Panc1 (cell line): ENCODE measurements at regions not wholly inside any gene's neighbourhood (a gene's known extent, or its start where the extent isn't known, plus 50 kb on each side); places are given as distances from the start of the nearest gene placed in this dataset.

ENCODE experiments used
- ATAC-seq: fragments of 200-7000 bp; cut with Tn5 transposase; 2 replicates; pipeline ENCODE4 v1.9.1; 2020; ENCODE audit warnings: mild to moderate bottlenecking, moderate library complexity
- BruUV-seq: library from RNA; stranded (reverse); fragments of 400-500 nt; replicated peaks from 2 replicates; lab custom pipeline; 2021; lab: Mats Ljungman, UMichigan
- CTCF ChIA-PET: fragments of 300-600 bp; sonication (Branson Sonifier 250); formaldehyde crosslinking; loops from one replicate; lab custom pipeline; 2022; ENCODE audit warnings: antibody characterized with exemption; lab: Charles Lee
- POLR2A ChIA-PET: fragments of 300-600 bp; sonication (Branson Sonifier 250); formaldehyde crosslinking; loops from one replicate; lab custom pipeline; 2022; ENCODE audit warnings: antibody characterized with exemption; lab: Charles Lee
- DNase-seq: peaks from one replicate; pipeline ENCODE4 v3.0.0-alpha.2; 2010; ENCODE audit warnings: low read depth, low spot score
- H3K27ac ChIP-seq: 2 replicates; pipeline ENCODE4 v1.5.1; 2011; ENCODE audit warnings: mild to moderate bottlenecking, low read length, inconsistent platforms
- H3K27me3 ChIP-seq: fragments of 200-500 bp; sonication (Bioruptor generic); 2 replicates; pipeline ENCODE4 v1.6.0; 2014; ENCODE audit warnings: low read length, inconsistent platforms; ENCODE audit not compliant: control insufficient read depth, insufficient read depth
- H3K36me3 ChIP-seq: fragments of 200-500 bp; sonication (Bioruptor generic); 2 replicates; pipeline ENCODE4 v1.5.1; 2014; ENCODE audit warnings: inconsistent platforms, mild to moderate bottlenecking, low read length, moderate library complexity; ENCODE audit not compliant: control insufficient read depth, insufficient read depth
- H3K4me1 ChIP-seq: 2 replicates; pipeline ENCODE4 v1.5.1; 2011; ENCODE audit warnings: inconsistent platforms, mild to moderate bottlenecking, low read length, moderate library complexity; ENCODE audit not compliant: control insufficient read depth, insufficient read depth
- H3K4me3 ChIP-seq, 2 experiments: 2 replicates each; pipeline ENCODE4 v1.5.1; 2011 to 2012; ENCODE audit warnings: low read depth in 2 of 2, low read length in 2 of 2, mild to moderate bottlenecking in 2 of 2, inconsistent platforms in 1 of 2, moderate library complexity in 1 of 2
- H3K9me3 ChIP-seq: fragments of 200-500 bp; sonication (Bioruptor generic); 2 replicates; pipeline ENCODE4 v1.5.1; 2014; ENCODE audit warnings: low read depth, mild to moderate bottlenecking, inconsistent platforms, low read length, moderate library complexity; ENCODE audit not compliant: control insufficient read depth, insufficient read depth
- CTCF ChIP-seq: fragments of 450-650 bp; IDR thresholded peaks from 2 replicates; pipeline ENCODE4 v1.5.1; 2017; ENCODE audit warnings: mild to moderate bottlenecking
- POLR2AphosphoS5 ChIP-seq: IDR thresholded peaks from 2 replicates; pipeline ENCODE4 v1.6.1; 2012; ENCODE audit warnings: mild to moderate bottlenecking, low read depth, low read length, moderate library complexity
- REST ChIP-seq, 2 experiments: IDR thresholded peaks; 2 replicates each; pipeline ENCODE4 v1.6.1; 2011 to 2012; ENCODE audit warnings: low read depth in 2 of 2, control low read depth in 1 of 2, low read length in 1 of 2, mild to moderate bottlenecking in 1 of 2, moderate library complexity in 1 of 2; ENCODE audit not compliant: insufficient read depth in 1 of 2
- SIN3A ChIP-seq: IDR thresholded peaks from 2 replicates; pipeline ENCODE4 v1.6.1; 2012; ENCODE audit warnings: low read depth, mild to moderate bottlenecking, low read length, moderate library complexity, borderline replicate concordance; ENCODE audit not compliant: insufficient read depth
- TCF7L2 ChIP-seq: IDR thresholded peaks from 2 replicates; pipeline ENCODE4 v1.6.1; 2011; ENCODE audit warnings: mild to moderate bottlenecking, low read depth, low read length, inconsistent platforms
- in situ Hi-C: cut with HindIII; loops from 2 replicates; pipeline ENCODE4 v1.10.0; 2016; ENCODE audit warnings: low sequenced_read_pairs, low pct_unique_long_range_greater_than_20kb
- intact Hi-C: fragments of 100-400 bp; cut with micrococcal nuclease; formaldehyde crosslinking; loops from one replicate; pipeline ENCODE4 v1.10.0; 2022; ENCODE audit not compliant: unreplicated experiment

- TF ChIP-seq TCF7L2 (no peak), REST (IDR thresholded peaks at IDR 0.05; ENCODE audit: insufficient read depth in 1 of 2, low read depth in 2 of 2, low read length in 1 of 2) (no peak), POLR2AphosphoS5 (no peak), CTCF (no peak), SIN3A (no peak)
- POLR2A ChIA-PET, result no interaction called here
- CTCF ChIA-PET, result no interaction called here
- Histone ChIP-seq H3K27me3 (peaks cover 15% of the 10 kb centered on the region), H3K9me3 (no peaks in the 10 kb centered on the region), H3K36me3 (no peaks in the 10 kb centered on the region), H3K4me1 (no peaks in the 10 kb centered on the region), H3K27ac (no peak overlapping the region), H3K4me3 (no peak overlapping the region)
- DNase-seq (no peak), ATAC-seq (no peak)
- intact Hi-C loops (loop anchor here (10.0 kb wide), 1 partner anchor 113 kb away; no protein-coding TSS in a partner anchor), in situ Hi-C loops (no loop called here)
- BruUV-seq, result no TSS peak
Observed at GRCh38 chr7:25731846-25732245, 420.2 kb upstream of the NFE2L3 start.

- TF ChIP-seq SIN3A, result no peak
- no peak for TF ChIP-seq REST (IDR thresholded peaks at IDR 0.05; ENCODE audit: insufficient read depth in 1 of 2, low read depth in 2 of 2, low read length in 1 of 2)
- no peak for TF ChIP-seq CTCF
- no peak for TF ChIP-seq POLR2AphosphoS5
- TF ChIP-seq TCF7L2, result no peak
- DNase-seq, result no peak
- H3K9me3 ChIP-seq, result no peaks in the 10 kb centered on the region
- no peaks in the 10 kb centered on the region for H3K36me3 ChIP-seq
- in situ Hi-C loops (no loop called here), intact Hi-C loops (loop anchor here (10.0 kb wide), 1 partner anchor 112 kb away; no protein-coding TSS in a partner anchor)
- POLR2A ChIA-PET, result no interaction called here
- ATAC-seq, result no peak
- no peak overlapping the region for H3K4me3 ChIP-seq
- no peaks in the 10 kb centered on the region for H3K4me1 ChIP-seq
- H3K27me3 ChIP-seq, result peaks cover 18% of the 10 kb centered on the region
- no peak overlapping the region for H3K27ac ChIP-seq
- CTCF ChIA-PET, result interaction anchor here (0.6 kb wide), 1 partner anchor 968 kb away, joined by 3 read pairs; no protein-coding TSS in a partner anchor
- BruUV-seq, result no TSS peak
Observed at GRCh38 chr7:25732766-25733217, 419.2 kb upstream of the NFE2L3 start.
